PC-9 (cell line): ENCODE measurements at regions not wholly inside any gene's neighbourhood (a gene's known extent, or its start where the extent isn't known, plus 50 kb on each side); places are given as distances from the start of the nearest gene placed in this dataset.
A peak's percentile ranks its signal among the peaks of the same experiment; 100 is the strongest.

Experiments
- BruUV-seq: library from RNA; stranded (reverse); fragments of 400-500 nt; replicated peaks from 2 replicates; lab custom pipeline; 2021; lab: Mats Ljungman, UMichigan
- CTCF ChIA-PET: fragments of 300-600 bp; sonication (Branson Sonifier 250); formaldehyde crosslinking; loops from one replicate; lab custom pipeline; 2022; ENCODE audit warnings: antibody characterized with exemption; lab: Charles Lee
- POLR2A ChIA-PET: fragments of 300-600 bp; sonication (Branson Sonifier 250); formaldehyde crosslinking; loops from one replicate; lab custom pipeline; 2022; ENCODE audit warnings: antibody characterized with exemption; ENCODE audit not compliant: unreplicated experiment; lab: Charles Lee
- DNase-seq, 2 experiments: peaks; one replicate each; pipeline versions ENCODE4 v3.0.0 to v3.0.0-alpha.2; 2015 to 2022; ENCODE audit warnings: mixed read lengths in 1 of 2
- H2AFZ ChIP-seq: fragments of 200-600 bp; sonication (generic); 2 replicates; pipeline ENCODE4 v1.8.1; 2017; ENCODE audit warnings: antibody characterized with exemption
- H3F3A ChIP-seq: fragments of 200-600 bp; sonication (generic); 2 replicates; pipeline ENCODE4 v1.8.1; 2017; ENCODE audit warnings: antibody characterized with exemption, mild to moderate bottlenecking, low read depth; ENCODE audit not compliant: insufficient read depth
- H3K27ac ChIP-seq: fragments of 200-600 bp; sonication (generic); 2 replicates; pipeline ENCODE4 v1.6.1; 2016; ENCODE audit warnings: mixed run types
- H3K27me3 ChIP-seq: fragments of 200-600 bp; sonication (generic); 2 replicates; pipeline ENCODE4 v1.6.1; 2016; ENCODE audit warnings: low read depth, mixed run types; ENCODE audit not compliant: insufficient read depth
- H3K36me3 ChIP-seq: fragments of 200-600 bp; sonication (generic); 2 replicates; pipeline ENCODE4 v1.6.1; 2016; ENCODE audit warnings: low read depth, mixed run types
- H3K4me1 ChIP-seq: fragments of 200-600 bp; sonication (generic); replicated peaks from 2 replicates; pipeline ENCODE4 v1.6.1; 2016; ENCODE audit warnings: mixed run types; ENCODE audit not compliant: insufficient read depth
- H3K4me2 ChIP-seq: fragments of 200-600 bp; sonication (generic); 2 replicates; pipeline ENCODE4 v1.6.1; 2017; ENCODE audit warnings: mixed run types
- H3K4me3 ChIP-seq: fragments of 200-600 bp; sonication (generic); 2 replicates; pipeline ENCODE4 v1.6.1; 2016; ENCODE audit warnings: mixed run types
- H3K79me2 ChIP-seq: fragments of 200-600 bp; sonication (generic); 2 replicates; pipeline ENCODE4 v1.6.1; 2017; ENCODE audit warnings: low read depth, mixed run types
- H3K9me2 ChIP-seq: fragments of 200-600 bp; sonication (generic); 2 replicates; pipeline ENCODE4 v1.8.1; 2017; ENCODE audit warnings: mild to moderate bottlenecking; ENCODE audit not compliant: insufficient read depth
- H3K9me3 ChIP-seq: fragments of 200-600 bp; sonication (generic); 2 replicates; pipeline ENCODE4 v1.8.1; 2016; ENCODE audit warnings: low read depth; ENCODE audit not compliant: insufficient read depth
- H4K20me1 ChIP-seq: fragments of 200-600 bp; sonication (generic); 2 replicates; pipeline ENCODE4 v1.8.1; 2017; ENCODE audit not compliant: insufficient read depth
- CTCF ChIP-seq: fragments of 200-600 bp; sonication (generic); conservative IDR thresholded peaks from 2 replicates; pipeline ENCODE4 v1.6.1; 2017; ENCODE audit warnings: mixed run types, antibody characterized with exemption, mild to moderate bottlenecking, moderate library complexity
- EZH2 ChIP-seq: fragments of 200-600 bp; sonication (generic); IDR thresholded peaks from 2 replicates; pipeline ENCODE4 v1.8.0; 2017; ENCODE audit warnings: antibody characterized with exemption, low read depth
- intact Hi-C: fragments of 100-400 bp; cut with micrococcal nuclease; formaldehyde crosslinking; loops from one replicate; pipeline ENCODE4 v1.10.0; 2022; ENCODE audit not compliant: unreplicated experiment

- Histone ChIP-seq H3F3A (no peaks in the 10 kb centered on the region), H4K20me1 (no peaks in the 10 kb centered on the region), H3K36me3 (no peaks in the 10 kb centered on the region), H2AFZ (no peak overlapping the region), H3K79me2 (no peaks in the 10 kb centered on the region), H3K27ac (no peak overlapping the region), H3K27me3 (no peaks in the 10 kb centered on the region), H3K4me1 (no peaks in the 10 kb centered on the region), H3K9me2 (no peaks in the 10 kb centered on the region), H3K4me2 (no peak overlapping the region), H3K4me3 (no peak overlapping the region), H3K9me3 (no peaks in the 10 kb centered on the region)
- no peak for TF ChIP-seq CTCF
- TF ChIP-seq EZH2: no peak
- no TSS peak for BruUV-seq
- ChIA-PET POLR2A (no interaction called here), CTCF (no interaction called here)
- no peak for DNase-seq
- intact Hi-C loops: no loop called here
Observed at GRCh38 chr1:192053531-192053971, 104.7 kb upstream of the RGS18 start.

GRCh38 chr1:192057766-192058165 is 100.5 kb upstream of the RGS18 start:
- POLR2A ChIA-PET: no interaction called here
- BruUV-seq: no TSS peak
- intact Hi-C loops: no loop called here

GRCh38 chr1:192059407-192059806 is 98.9 kb upstream of the RGS18 start:
- H3K4me1 ChIP-seq: no peaks in the 10 kb centered on the region
- TF ChIP-seq CTCF (no peak), EZH2 (no peak)
- H3K9me3 ChIP-seq: no peaks in the 10 kb centered on the region
- H4K20me1 ChIP-seq: no peaks in the 10 kb centered on the region
- ChIA-PET POLR2A (no interaction called here), CTCF (no interaction called here)
- no peak for DNase-seq
- no peak overlapping the region for H3K4me3 ChIP-seq
- no peaks in the 10 kb centered on the region for H3K79me2 ChIP-seq
- H3K27me3 ChIP-seq: no peaks in the 10 kb centered on the region
- intact Hi-C loops: no loop called here
- no peaks in the 10 kb centered on the region for H3K36me3 ChIP-seq
- H3K27ac ChIP-seq: no peak overlapping the region
- no peaks in the 10 kb centered on the region for H3K9me2 ChIP-seq
- no TSS peak for BruUV-seq
- no peaks in the 10 kb centered on the region for H3F3A ChIP-seq
- 0 out of 2 replicates have a peak overlapping the region, but pooled peaks have one; percentile 17 for H2AFZ ChIP-seq
- no peak overlapping the region for H3K4me2 ChIP-seq

More at GRCh38 chr1:192057766-192058165, 100.5 kb upstream of the RGS18 start:
- Histone ChIP-seq H3K4me1 (no peaks in the 10 kb centered on the region), H3K4me2 (no peak overlapping the region), H3K27ac (no peak overlapping the region), H3K4me3 (no peak overlapping the region), H3K36me3 (no peaks in the 10 kb centered on the region), H3F3A (no peaks in the 10 kb centered on the region), H2AFZ (no peak overlapping the region), H3K27me3 (no peaks in the 10 kb centered on the region), H4K20me1 (no peaks in the 10 kb centered on the region), H3K79me2 (no peaks in the 10 kb centered on the region), H3K9me2 (no peaks in the 10 kb centered on the region), H3K9me3 (no peaks in the 10 kb centered on the region)
- DNase-seq: no peak
- TF ChIP-seq EZH2: no peak
- no peak for TF ChIP-seq CTCF
- CTCF ChIA-PET: no interaction called here
